Breast epithelium (tissue), 3 donors: ENCODE measurements at regions not wholly inside any gene's neighbourhood (a gene's known extent, or its start where the extent isn't known, plus 50 kb on each side); places are given as distances from the start of the nearest gene placed in this dataset.

Experiments
- POLR2A ChIP-seq: fragments of 450-650 bp; IDR thresholded peaks from one replicate; pipeline ENCODE4 v1.6.1; 2016; ENCODE audit warnings: antibody characterized with exemption, mild to moderate bottlenecking, moderate library complexity
- POLR2AphosphoS5 ChIP-seq, 3 donors: sonication (generic); formaldehyde crosslinking; IDR thresholded peaks; one replicate each; pipeline ENCODE4 v1.6.1; 2017; ENCODE audit warnings: antibody characterized with exemption in 3 of 3
- TF ChIP-seq, protein P1 (sequence below), 3 donors: fragments of 450-650 bp; IDR thresholded peaks; one replicate each; pipeline ENCODE4 v1.5.1; 2016 to 2017; ENCODE audit warnings: antibody characterized with exemption in 3 of 3, mild to moderate bottlenecking in 3 of 3, moderate library complexity in 3 of 3

DNA sequence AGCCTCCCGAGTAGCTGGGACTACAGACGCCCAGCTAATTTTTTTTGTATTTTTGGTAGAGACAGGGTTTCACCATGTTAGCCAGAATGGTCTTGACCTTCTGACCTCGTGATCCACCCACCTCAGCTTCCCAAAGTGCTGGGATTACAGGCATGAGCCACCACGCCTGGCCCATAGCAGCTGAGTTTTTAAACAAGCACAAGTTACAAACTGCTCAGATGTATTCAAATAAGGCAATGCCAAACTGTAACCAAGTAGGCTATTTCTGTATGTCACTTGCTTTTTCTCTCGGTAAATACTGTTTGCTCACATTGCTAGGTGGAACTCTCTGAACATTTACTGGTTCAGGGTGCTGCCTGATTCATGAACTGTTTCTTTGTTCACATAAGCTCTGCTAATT lies 799.3 kb upstream of the NUDT12 start:
- TF ChIP-seq POLR2AphosphoS5 (IDR thresholded peaks at IDR 0.05) (no peak), POLR2A (no peak)
- TF ChIP-seq, protein P1, sequence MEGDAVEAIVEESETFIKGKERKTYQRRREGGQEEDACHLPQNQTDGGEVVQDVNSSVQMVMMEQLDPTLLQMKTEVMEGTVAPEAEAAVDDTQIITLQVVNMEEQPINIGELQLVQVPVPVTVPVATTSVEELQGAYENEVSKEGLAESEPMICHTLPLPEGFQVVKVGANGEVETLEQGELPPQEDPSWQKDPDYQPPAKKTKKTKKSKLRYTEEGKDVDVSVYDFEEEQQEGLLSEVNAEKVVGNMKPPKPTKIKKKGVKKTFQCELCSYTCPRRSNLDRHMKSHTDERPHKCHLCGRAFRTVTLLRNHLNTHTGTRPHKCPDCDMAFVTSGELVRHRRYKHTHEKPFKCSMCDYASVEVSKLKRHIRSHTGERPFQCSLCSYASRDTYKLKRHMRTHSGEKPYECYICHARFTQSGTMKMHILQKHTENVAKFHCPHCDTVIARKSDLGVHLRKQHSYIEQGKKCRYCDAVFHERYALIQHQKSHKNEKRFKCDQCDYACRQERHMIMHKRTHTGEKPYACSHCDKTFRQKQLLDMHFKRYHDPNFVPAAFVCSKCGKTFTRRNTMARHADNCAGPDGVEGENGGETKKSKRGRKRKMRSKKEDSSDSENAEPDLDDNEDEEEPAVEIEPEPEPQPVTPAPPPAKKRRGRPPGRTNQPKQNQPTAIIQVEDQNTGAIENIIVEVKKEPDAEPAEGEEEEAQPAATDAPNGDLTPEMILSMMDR (IDR thresholded peaks at IDR 0.05) = no peak
